Activated CD4-positive, alpha-beta T cell treated with anti-CD3 and anti-CD28 coated beads, Interleukin-2, amount 50 U/mL, for 48 hours (primary cell): ENCODE measurements at regions not wholly inside any gene's neighbourhood (a gene's known extent, or its start where the extent isn't known, plus 50 kb on each side); places are given as distances from the start of the nearest gene placed in this dataset.
A peak's percentile ranks its signal among the peaks of the same experiment; 100 is the strongest.

Experiments
- DNase-seq, 2 experiments: peaks; one replicate each; pipeline ENCODE4 v3.0.0-alpha.2; 2020

GRCh38 chr20:60872224-60872623, 379.8 kb upstream of the CDH4 start:
- DNase-seq, result no peak

DNA sequence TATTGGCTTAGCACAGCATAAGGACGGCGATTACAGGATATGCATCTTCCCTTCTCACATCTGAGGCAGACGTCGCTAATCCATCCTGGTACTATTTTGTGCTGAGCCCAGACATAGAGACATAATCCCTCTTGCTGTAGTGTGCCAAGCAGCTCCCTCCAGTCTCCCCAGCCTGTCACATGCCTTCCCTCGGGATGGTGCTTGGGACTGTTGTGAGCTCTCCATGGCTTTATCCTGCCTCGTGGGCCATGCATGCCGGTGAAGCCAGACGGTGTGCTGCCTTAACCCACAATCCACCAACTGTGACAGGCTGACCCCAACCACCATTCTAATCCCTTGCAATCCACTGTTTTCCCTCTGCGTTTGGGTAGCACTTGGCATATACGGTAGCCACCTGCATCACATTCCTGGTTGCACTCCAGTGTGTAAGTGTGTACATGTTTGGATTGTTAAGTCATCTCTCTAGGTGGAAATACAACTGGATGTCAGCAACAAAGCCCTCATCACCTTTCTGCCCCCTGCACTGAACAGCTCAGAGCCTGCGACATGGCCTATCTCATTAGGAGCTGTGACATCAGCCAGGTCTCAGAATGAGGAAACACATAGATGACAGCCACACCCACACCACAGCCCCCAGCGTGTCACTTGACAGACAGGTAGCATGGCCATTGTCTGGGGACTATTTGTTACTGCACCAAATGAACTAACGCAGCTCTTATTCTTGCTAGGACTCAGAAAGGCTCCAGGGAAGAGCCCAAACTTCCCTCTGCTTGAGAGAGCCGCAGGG, 374.8 kb upstream of the CDH4 start:
- no peak for DNase-seq

DNA sequence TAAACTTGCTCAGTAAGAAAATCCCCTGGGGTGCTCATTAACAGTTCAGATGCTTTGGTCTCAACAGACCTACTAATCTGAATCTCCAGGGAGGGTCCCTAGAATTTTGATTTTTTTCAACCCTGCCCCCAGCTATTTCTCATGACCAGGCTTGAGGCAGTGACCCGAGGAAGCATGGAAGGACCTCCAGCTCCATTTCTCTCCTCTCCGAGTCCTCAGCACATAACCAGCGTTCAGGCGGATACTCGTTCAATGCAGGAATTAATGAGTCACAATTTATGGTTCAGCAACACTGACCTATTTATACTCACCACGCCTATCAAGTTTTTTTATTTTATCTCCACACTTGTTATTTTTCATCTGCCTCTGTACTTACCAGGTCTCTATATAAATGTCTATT, 369.2 kb upstream of the CDH4 start:
- DNase-seq, result no peak

GRCh38 chr20:60883496-60883895, 368.6 kb upstream of the CDH4 start:
- DNase-seq, result no peak

- DNase-seq, result no peak
Observed at GRCh38 chr20:60884277-60884676, 367.8 kb upstream of the CDH4 start.

DNA sequence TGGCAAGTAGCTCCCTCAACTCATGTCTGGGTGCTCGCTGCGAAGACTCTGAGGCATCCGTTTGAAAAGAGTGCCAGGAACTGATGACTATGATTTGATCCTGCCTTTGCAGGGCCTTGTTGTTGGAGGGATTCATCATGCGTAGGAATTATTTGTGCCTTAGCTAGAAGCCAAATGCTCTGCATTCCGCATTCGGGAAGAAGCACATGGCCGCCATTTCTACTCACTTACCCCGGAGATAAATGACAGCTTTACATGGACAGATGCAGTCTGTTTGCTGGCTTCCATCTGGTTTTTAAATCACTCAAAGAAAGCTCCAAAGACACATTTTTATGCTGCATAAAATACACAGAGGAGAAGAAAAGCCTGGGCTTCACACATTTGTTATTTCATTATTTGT, 363.3 kb upstream of the CDH4 start:
- DNase-seq, result no peak

DNA sequence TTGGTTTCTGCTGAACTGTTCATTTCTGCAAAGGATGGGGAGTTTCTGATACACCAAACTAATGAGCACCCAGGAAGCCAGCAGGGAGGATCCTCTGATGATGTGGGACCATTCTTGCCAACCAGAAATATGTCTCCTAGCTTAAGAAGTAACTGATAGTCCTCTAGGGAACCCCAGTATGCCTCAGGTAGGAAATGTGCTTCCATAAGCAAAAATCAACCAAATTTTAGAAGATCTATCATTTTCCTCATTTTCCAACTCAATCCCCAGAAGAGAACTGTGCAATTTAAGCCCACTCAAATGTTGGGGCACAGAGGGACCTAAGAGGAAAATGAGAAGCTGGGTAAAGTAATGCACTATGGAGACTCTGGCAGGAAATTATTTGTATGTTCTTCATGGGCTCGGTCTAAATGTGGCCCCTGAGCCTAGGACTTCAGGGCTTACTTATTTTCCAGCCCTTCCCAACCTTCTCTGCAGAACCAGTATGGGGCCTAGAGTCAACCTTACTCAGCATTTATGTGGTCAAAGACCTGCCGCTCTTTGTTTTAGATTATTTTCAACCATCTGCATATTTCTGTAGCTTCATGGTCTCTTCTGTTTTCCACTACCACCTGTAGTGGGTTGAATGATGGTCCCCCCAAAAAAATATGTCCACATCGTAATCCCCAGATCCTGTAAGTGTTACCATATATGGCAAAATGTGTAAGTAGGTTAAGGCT, 359.8 kb upstream of the CDH4 start:
- DNase-seq, result no peak

- DNase-seq, result no peak
Observed at GRCh38 chr20:60894091-60894490, 358.0 kb upstream of the CDH4 start.

- no peak for DNase-seq
Observed at GRCh38 chr20:60895363-60896079, 356.5 kb upstream of the CDH4 start.

- DNase-seq, result no peak
Observed at GRCh38 chr20:60897976-60898375, 354.1 kb upstream of the CDH4 start.

DNA sequence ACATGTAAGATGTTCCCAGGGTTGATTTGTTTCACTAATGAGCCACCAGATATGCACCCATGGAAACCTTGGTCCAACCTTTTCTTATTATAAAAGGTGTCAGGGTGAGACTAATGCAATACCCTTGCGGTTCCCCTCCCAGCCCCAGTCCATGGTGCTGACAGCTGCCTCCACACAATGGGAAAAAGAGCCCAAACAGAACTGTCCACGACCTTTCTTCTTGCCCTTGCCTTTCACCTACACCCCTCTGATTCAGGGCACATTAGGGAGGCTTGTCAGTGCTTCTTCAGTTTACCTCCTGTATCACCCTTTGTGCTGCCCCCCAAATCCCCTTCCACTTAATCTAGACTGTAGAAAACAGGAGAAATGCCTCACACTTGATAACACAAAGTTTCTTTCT, 352.7 kb upstream of the CDH4 start:
- no peak for DNase-seq

GRCh38 chr20:60900618-60901017, 351.4 kb upstream of the CDH4 start:
- no peak for DNase-seq

- no peak for DNase-seq
Observed at GRCh38 chr20:60901831-60902230, 350.2 kb upstream of the CDH4 start.

DNA sequence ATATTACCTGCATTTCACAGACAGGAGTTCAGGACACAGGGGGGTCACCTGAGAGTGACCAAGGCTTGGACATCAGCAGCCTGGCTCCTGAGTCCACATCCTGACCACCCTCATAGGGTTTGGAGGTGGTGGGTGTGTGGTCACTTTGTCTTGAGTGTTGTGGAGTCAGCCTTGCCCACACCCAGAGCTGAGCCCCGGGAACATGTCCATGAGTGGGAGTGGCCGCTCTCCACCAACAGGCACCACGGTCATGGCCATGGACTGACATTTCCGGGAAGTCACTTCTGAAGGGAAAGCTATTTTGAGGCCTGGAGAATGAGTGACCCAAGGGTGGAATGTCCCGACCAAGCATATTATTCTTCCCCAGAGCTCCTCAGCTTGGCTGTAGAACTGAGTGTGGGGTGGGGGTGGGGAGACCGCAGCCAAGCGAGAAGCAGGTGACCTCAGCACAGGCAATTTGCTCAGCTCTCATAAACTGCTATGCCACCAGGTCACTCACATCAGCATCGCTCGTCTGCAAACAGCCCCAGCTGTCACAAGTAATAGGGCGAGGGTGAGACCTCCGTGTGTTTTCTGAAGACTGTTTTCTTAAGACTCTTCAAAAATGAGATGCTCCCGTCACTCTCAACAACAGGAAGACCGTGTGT, 348.6 kb upstream of the CDH4 start:
- no peak for DNase-seq

- DNase-seq, result no peak
Observed at GRCh38 chr20:60904730-60905129, 347.3 kb upstream of the CDH4 start.

- DNase-seq, result no peak
Observed at GRCh38 chr20:60905919-60906318, 346.1 kb upstream of the CDH4 start.

GRCh38 chr20:60906555-60906954, 345.5 kb upstream of the CDH4 start:
- no peak for DNase-seq

DNA sequence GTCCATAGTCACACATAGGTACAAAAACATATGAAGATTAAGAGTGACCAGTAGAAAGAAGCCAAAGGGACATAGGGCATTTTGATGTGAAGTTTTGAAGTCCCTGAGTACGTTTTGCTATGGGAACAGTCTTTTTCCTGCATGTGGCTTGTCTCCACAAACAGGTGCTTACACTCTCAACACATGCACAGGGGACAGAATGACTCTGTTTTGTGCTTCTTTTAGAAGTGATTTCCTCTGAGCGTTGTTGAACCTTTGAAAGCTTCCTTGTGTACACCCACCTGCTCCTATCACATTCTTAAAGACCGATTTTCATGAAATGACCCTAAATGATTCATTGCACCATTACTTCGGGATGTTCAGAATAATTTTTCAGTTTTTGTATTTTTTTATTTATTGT, 338.8 kb upstream of the CDH4 start:
- no peak for DNase-seq

- DNase-seq, result peak; percentile 25 to 40
Observed at GRCh38 chr20:60921022-60921622, 330.9 kb upstream of the CDH4 start.

DNA sequence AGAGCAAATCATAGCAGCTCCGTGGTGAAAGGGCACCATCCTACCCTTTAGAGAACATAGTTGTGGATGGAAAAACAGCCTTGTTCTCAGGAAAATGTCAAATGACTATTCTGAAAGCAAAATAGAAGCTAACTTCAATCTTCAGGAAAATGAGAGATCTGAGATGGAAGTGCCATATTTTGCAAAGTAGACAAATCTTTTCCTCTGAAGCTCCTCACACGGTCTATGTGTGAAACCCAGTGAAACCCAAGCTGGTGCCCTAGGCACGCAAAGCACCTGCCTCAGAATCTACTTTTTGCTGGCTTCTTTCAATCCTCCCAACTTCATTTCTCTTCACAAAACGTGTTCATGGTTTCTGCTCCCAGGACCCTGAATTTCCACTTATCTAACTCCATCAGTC, 325.2 kb upstream of the CDH4 start:
- no peak for DNase-seq

DNA sequence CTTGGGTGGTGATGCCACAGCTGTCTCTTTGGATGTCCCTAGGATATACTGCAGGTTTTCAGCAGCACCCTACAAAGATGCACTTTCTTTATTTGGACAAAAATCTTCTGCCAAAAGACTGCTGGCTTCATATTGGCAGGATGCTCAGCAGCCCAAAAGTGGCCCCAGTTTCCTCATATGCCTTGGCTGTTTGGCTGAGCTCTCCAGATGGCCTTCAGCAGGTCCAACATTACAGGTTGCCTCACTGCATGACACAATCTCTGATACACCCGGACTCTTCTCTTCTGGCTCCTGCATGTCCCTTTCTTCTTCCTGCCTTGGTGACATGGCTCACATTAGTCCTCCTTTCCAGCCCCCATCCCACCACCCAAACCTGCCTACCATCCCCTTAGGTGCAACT, 323.7 kb upstream of the CDH4 start:
- no peak for DNase-seq

- no peak for DNase-seq
Observed at GRCh38 chr20:60930023-60930790, 321.9 kb upstream of the CDH4 start.
